Kidney (tissue), 13 donors: ENCODE measurements at regions not wholly inside any gene's neighbourhood (a gene's known extent, or its start where the extent isn't known, plus 50 kb on each side); places are given as distances from the start of the nearest gene placed in this dataset.

Experiments
- DNase-seq, 5 donors: peaks; one replicate each; pipeline ENCODE4 v3.0.0-alpha.2; 2013 to 2020
- FAIRE-seq: peaks from 2 replicates; lab custom pipeline; 2012; peaks lifted over from hg19 to GRCh38; lab: Jason Lieb, UNC
- H3K27ac ChIP-seq, 2 donors: one replicate each; pipeline ENCODE4 v1.7.0; 2013; ENCODE audit warnings: low read depth in 2 of 2, low read length in 2 of 2, inconsistent platforms in 1 of 2
- H3K27me3 ChIP-seq: one replicate; pipeline ENCODE4 v1.7.1; 2013; ENCODE audit warnings: low read length, inconsistent platforms; ENCODE audit not compliant: control insufficient read depth, insufficient read depth
- H3K36me3 ChIP-seq, 3 donors: one replicate each; pipeline versions ENCODE4 v1.7.0 to v1.7.1; 2013; ENCODE audit warnings: low read length in 3 of 3, control low read depth in 1 of 3, inconsistent platforms in 1 of 3; ENCODE audit not compliant: insufficient read depth in 3 of 3, control insufficient read depth in 2 of 3
- H3K4me1 ChIP-seq, 3 donors: one replicate each; pipeline versions ENCODE4 v1.7.0 to v1.7.1; 2013; ENCODE audit warnings: low read length in 3 of 3, inconsistent platforms in 1 of 3, low read depth in 1 of 3; ENCODE audit not compliant: control insufficient read depth in 2 of 3, insufficient read depth in 2 of 3
- H3K4me3 ChIP-seq, 3 donors: one replicate each; pipeline versions ENCODE4 v1.7.0 to v1.8.1; 2013; ENCODE audit warnings: low read length in 3 of 3, control low read depth in 1 of 3, inconsistent platforms in 1 of 3
- H3K9ac ChIP-seq, 3 donors: one replicate each; pipeline versions ENCODE4 v1.7.0 to v1.7.1; 2013; ENCODE audit warnings: low read length in 3 of 3, control low read depth in 1 of 3, inconsistent platforms in 1 of 3
- H3K9me3 ChIP-seq, 3 donors: one replicate each; pipeline versions ENCODE4 v1.7.0 to v1.7.1; 2013; ENCODE audit warnings: low read length in 3 of 3, control low read depth in 1 of 3, inconsistent platforms in 1 of 3; ENCODE audit not compliant: control insufficient read depth in 2 of 3, insufficient read depth in 1 of 3
- intact Hi-C: fragments of 100-400 bp; cut with DNase I; formaldehyde crosslinking; loops from one replicate; pipeline ENCODE4 v1.11.1; 2022
- TF ChIP-seq, protein P1 (sequence below): IDR thresholded peaks from 3 replicates; pipeline ENCODE4 v1.5.1; 2012; ENCODE audit warnings: mild to moderate bottlenecking, moderate library complexity, borderline replicate concordance; ENCODE audit not compliant: insufficient read depth; ENCODE audit errors: extremely low read depth
- donor health status: control.
- donor health status: control.
- donor health status: control.
- donor health status: control.
- donor health status: control.
- donor health status: DM: yes; HTN: yes; CAD: no.
- donor health status: Normal renal cell carcinoma (clear cell type).

DNA sequence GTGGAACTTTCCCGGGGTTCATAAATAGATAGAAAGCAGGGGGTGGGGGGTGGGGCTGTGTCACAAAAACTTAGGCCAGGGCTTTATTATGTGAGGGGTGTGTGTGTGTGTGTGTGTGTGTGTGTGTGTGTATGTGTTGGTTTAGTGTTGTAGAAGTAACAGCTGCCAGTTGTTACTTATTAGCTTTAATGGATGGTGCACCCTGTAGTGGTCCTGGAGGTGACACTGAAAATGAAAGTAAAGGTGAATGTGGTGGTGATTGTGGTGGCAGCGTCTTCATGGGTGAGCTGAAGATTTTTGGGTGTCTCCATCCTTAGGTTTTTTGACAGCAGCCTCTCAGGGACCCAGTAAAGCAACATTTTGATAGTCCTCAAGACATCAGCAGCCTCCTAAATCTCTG is 449.9 kb downstream of the PDCD6IP start:
- Histone ChIP-seq H3K36me3 (no peaks in the 10 kb centered on the region), H3K9me3 (peaks cover 0 to 3% (median 0%) of the 10 kb centered on the region in 3 donors), H3K9ac (no peak overlapping the region), H3K27me3 (no peaks in the 10 kb centered on the region), H3K4me3 (no peak overlapping the region), H3K27ac (no peak overlapping the region), H3K4me1 (no peaks in the 10 kb centered on the region)
- TF ChIP-seq, protein P1, sequence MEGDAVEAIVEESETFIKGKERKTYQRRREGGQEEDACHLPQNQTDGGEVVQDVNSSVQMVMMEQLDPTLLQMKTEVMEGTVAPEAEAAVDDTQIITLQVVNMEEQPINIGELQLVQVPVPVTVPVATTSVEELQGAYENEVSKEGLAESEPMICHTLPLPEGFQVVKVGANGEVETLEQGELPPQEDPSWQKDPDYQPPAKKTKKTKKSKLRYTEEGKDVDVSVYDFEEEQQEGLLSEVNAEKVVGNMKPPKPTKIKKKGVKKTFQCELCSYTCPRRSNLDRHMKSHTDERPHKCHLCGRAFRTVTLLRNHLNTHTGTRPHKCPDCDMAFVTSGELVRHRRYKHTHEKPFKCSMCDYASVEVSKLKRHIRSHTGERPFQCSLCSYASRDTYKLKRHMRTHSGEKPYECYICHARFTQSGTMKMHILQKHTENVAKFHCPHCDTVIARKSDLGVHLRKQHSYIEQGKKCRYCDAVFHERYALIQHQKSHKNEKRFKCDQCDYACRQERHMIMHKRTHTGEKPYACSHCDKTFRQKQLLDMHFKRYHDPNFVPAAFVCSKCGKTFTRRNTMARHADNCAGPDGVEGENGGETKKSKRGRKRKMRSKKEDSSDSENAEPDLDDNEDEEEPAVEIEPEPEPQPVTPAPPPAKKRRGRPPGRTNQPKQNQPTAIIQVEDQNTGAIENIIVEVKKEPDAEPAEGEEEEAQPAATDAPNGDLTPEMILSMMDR: no peak
- DNase-seq (no peak), FAIRE-seq (no peak)
- intact Hi-C loops: no loop called here

DNA sequence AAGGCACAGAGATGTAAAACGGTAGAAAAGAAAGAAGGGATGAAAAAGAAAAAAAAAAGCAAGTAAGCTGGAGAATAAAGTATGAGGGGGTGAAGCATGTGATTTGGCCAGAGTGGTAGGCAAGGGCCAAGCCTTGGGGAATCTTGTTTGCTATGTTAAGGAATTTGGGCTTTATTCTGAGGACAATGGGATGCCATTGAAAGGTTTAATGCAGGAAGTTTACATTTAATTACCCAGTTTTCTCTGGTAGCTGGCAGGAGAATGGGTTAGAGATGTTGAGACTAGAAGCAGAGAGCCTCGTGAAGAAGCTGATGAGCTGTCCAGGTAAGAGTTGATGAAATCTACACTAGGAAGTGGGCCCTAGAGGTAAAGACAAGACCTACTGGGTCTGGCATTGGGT is 455.9 kb downstream of the PDCD6IP start:
- TF ChIP-seq, protein P1: no peak
- Histone ChIP-seq H3K4me3 (no peak overlapping the region), H3K9ac (no peak overlapping the region), H3K27ac (no peak overlapping the region), H3K36me3 (no peaks in the 10 kb centered on the region), H3K4me1 (no peaks in the 10 kb centered on the region), H3K27me3 (no peaks in the 10 kb centered on the region), H3K9me3 (no peaks in the 10 kb centered on the region)
- intact Hi-C loops: no loop called here
- DNase-seq: no peak
- no peak for FAIRE-seq

DNA sequence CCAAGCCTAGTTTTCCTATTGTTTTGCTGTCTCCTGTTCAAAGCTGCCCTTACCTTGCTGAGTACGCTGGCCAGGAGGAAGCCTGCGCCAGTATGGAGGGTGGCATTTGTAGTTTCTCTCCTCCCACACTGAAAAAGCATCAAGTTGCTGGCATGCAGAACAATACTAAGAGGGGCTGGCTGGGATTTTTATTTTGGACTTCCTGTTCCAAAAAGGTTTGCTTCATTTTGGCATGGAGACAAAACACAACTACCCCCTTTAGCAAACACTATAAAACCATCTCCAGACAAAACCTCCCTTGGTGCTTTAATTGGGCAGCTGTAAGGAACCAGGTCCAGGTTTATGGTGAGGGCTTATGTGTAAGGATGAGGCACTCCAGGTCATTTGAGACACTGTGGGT is 457.6 kb downstream of the PDCD6IP start:
- H3K36me3 ChIP-seq: no peaks in the 10 kb centered on the region
- intact Hi-C loops: no loop called here
- DNase-seq: peak in 2 of 5 donors; percentile 20 to 28
- H3K4me3 ChIP-seq: no peak overlapping the region
- no peaks in the 10 kb centered on the region for H3K27me3 ChIP-seq
- no peak overlapping the region for H3K27ac ChIP-seq
- peaks cover 0 to 2% (median 0%) of the 10 kb centered on the region in 3 donors for H3K4me1 ChIP-seq
- no peak for FAIRE-seq
- TF ChIP-seq, protein P1: no peak
- no peak overlapping the region for H3K9ac ChIP-seq
- no peaks in the 10 kb centered on the region for H3K9me3 ChIP-seq

DNA sequence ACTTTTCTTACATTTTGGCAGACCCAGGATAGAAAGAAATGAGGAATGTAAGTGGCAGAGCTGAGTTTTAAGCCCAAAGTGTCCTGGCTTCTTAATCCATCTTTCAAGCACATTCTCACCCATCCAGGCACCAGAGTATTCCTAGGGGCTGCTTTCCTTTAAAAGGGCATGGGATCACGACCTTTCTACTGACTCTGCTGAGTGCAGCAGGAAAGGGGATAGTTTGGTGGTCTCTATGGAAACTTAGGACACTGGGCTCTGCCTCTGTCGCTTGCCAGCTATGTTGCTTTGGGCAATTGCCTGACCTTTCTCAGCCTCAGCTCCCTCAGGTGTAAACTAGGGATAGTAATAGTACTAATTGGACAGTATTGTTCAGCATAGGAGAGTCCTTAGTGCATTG is 458.4 kb downstream of the PDCD6IP start:
- H3K9ac ChIP-seq: no peak overlapping the region
- no peak for DNase-seq
- no peak overlapping the region for H3K27ac ChIP-seq
- no peaks in the 10 kb centered on the region for H3K27me3 ChIP-seq
- H3K4me1 ChIP-seq: peaks cover 0 to 2% (median 0%) of the 10 kb centered on the region in 3 donors
- H3K9me3 ChIP-seq: no peaks in the 10 kb centered on the region
- H3K4me3 ChIP-seq: no peak overlapping the region
- no peak for FAIRE-seq
- H3K36me3 ChIP-seq: no peaks in the 10 kb centered on the region
- intact Hi-C loops: no loop called here
- TF ChIP-seq, protein P1: no peak
